DOHH2 (cell line): ENCODE measurements at regions not wholly inside any gene's neighbourhood (a gene's known extent, or its start where the extent isn't known, plus 50 kb on each side); places are given as distances from the start of the nearest gene placed in this dataset.

Source experiments
- H3F3A ChIP-seq: fragments of 200-600 bp; sonication (generic), shearing (Covaris generic); 2 replicates; pipeline ENCODE4 v1.6.0; 2016; ENCODE audit warnings: antibody characterized with exemption, mild to moderate bottlenecking; ENCODE audit not compliant: control insufficient read depth, insufficient read depth
- H3K27ac ChIP-seq: fragments of 200-600 bp; sonication (generic); 2 replicates; pipeline ENCODE4 v1.5.1; 2014; ENCODE audit warnings: low read depth, mild to moderate bottlenecking, low read length, moderate library complexity
- H3K27me3 ChIP-seq: fragments of 200-600 bp; sonication (generic); 2 replicates; pipeline ENCODE4 v1.6.1; 2014; ENCODE audit warnings: mild to moderate bottlenecking, low read length, mixed read lengths; ENCODE audit not compliant: control insufficient read depth
- H3K36me3 ChIP-seq: fragments of 200-600 bp; sonication (generic); 2 replicates; pipeline ENCODE4 v1.6.1; 2014; ENCODE audit warnings: mild to moderate bottlenecking, low read length, moderate library complexity, mixed read lengths; ENCODE audit not compliant: control insufficient read depth
- H3K4me1 ChIP-seq: fragments of 200-600 bp; sonication (generic); 2 replicates; pipeline ENCODE4 v1.6.1; 2014; ENCODE audit warnings: mild to moderate bottlenecking, low read length, mixed read lengths; ENCODE audit not compliant: control insufficient read depth
- H3K4me2 ChIP-seq: fragments of 200-600 bp; sonication (generic); 2 replicates; pipeline ENCODE4 v1.6.0; 2014; ENCODE audit warnings: mild to moderate bottlenecking, low read length, moderate library complexity
- H3K4me3 ChIP-seq: fragments of 200-600 bp; sonication (generic); 2 replicates; pipeline ENCODE4 v1.5.1; 2014; ENCODE audit warnings: mild to moderate bottlenecking, low read length, mixed read lengths
- H3K79me2 ChIP-seq: fragments of 200-600 bp; sonication (generic); 2 replicates; pipeline ENCODE4 v1.6.1; 2014; ENCODE audit warnings: mild to moderate bottlenecking, low read length, mixed read lengths; ENCODE audit not compliant: control insufficient read depth
- H3K9me2 ChIP-seq: fragments of 200-600 bp; sonication (generic); replicated peaks from 2 replicates; pipeline ENCODE4 v1.6.1; 2014; ENCODE audit warnings: mild to moderate bottlenecking, low read length, mixed read lengths; ENCODE audit not compliant: control insufficient read depth
- H3K9me3 ChIP-seq: fragments of 200-600 bp; sonication (generic); 2 replicates; pipeline ENCODE4 v1.6.1; 2014; ENCODE audit warnings: antibody characterized with exemption, low read length, mixed read lengths; ENCODE audit not compliant: control insufficient read depth, insufficient read depth
- H4K20me1 ChIP-seq: fragments of 200-600 bp; sonication (generic); 2 replicates; pipeline ENCODE4 v1.6.0; 2014; ENCODE audit warnings: low read depth, mild to moderate bottlenecking, antibody characterized with exemption, low read length, moderate library complexity; ENCODE audit not compliant: control insufficient read depth, insufficient read depth
- EZH2phosphoT487 ChIP-seq: fragments of 200-600 bp; sonication (generic); IDR thresholded peaks from 2 replicates; pipeline ENCODE4 v1.6.1; 2017; ENCODE audit warnings: borderline replicate concordance, mild to moderate bottlenecking, antibody characterized with exemption, low read length, moderate library complexity, mixed read lengths
- TF ChIP-seq, protein P1 (sequence below): fragments of 200-600 bp; sonication (generic); IDR thresholded peaks from one replicate; pipeline ENCODE4 v1.5.1; 2014; ENCODE audit warnings: antibody characterized with exemption, mild to moderate bottlenecking, low read depth, low read length; ENCODE audit not compliant: poor library complexity, severe bottlenecking

DNA sequence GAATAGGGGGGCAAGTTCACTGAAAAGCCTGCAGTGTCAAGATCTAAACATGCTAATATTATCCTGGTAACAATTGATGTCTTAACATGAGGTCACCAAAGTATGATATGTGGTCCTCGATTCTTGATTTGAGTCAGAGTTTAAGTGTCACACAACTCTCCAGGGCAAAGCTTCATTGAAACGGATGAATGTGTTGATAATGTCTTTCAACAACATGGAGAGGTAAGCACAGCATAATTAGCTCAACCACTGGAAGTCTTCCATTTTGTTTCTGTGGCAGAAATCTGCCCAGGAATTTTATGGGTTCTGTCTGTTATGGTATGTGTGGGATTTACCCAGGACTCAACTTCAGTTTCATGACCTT is 591.5 kb downstream of the ZNF385D start:
- Histone ChIP-seq H3K4me3 (no peak overlapping the region), H3K36me3 (no peaks in the 10 kb centered on the region), H4K20me1 (no peaks in the 10 kb centered on the region), H3K27me3 (no peaks in the 10 kb centered on the region), H3K79me2 (no peaks in the 10 kb centered on the region), H3K4me1 (no peaks in the 10 kb centered on the region), H3F3A (no peaks in the 10 kb centered on the region), H3K4me2 (no peak overlapping the region), H3K27ac (no peak overlapping the region), H3K9me3 (no peaks in the 10 kb centered on the region), H3K9me2 (no peaks in the 10 kb centered on the region)
- TF ChIP-seq, protein P1, sequence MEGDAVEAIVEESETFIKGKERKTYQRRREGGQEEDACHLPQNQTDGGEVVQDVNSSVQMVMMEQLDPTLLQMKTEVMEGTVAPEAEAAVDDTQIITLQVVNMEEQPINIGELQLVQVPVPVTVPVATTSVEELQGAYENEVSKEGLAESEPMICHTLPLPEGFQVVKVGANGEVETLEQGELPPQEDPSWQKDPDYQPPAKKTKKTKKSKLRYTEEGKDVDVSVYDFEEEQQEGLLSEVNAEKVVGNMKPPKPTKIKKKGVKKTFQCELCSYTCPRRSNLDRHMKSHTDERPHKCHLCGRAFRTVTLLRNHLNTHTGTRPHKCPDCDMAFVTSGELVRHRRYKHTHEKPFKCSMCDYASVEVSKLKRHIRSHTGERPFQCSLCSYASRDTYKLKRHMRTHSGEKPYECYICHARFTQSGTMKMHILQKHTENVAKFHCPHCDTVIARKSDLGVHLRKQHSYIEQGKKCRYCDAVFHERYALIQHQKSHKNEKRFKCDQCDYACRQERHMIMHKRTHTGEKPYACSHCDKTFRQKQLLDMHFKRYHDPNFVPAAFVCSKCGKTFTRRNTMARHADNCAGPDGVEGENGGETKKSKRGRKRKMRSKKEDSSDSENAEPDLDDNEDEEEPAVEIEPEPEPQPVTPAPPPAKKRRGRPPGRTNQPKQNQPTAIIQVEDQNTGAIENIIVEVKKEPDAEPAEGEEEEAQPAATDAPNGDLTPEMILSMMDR = no peak
- no peak for TF ChIP-seq EZH2phosphoT487

DNA sequence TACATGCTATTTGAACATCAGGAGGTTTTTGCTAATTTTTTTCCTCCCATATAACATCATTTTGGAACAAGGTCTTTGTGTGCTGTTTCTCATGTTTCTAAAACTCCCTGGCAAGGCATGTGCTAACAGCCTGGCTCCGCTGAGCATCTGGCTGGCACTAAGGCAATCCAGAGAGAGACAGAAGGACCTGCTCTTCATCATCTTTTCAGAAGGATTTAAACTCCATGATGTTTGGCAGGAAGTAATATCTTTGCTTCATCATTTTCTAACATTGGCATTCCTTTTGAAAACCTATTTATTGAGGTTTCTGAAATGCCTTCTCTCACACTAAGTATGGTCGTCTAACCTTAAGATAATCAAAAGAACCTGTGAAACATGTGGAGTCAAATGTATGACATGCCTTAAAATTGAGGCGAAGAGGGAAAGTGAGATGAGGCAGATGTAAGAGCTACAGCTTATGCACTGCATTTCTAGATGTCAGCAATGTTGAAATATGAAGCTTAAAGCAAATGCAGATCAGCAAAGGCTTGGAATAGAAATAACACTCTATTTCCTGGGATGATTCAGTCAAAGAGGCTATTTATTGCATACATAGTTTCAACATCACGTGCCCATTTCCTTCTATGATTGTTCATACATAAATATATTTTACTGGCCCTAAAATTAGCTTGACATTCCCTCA is 592.0 kb downstream of the ZNF385D start:
- H3K9me2 ChIP-seq = no peaks in the 10 kb centered on the region
- H4K20me1 ChIP-seq = no peaks in the 10 kb centered on the region
- H3F3A ChIP-seq = no peaks in the 10 kb centered on the region
- H3K4me3 ChIP-seq = no peak overlapping the region
- H3K79me2 ChIP-seq = no peaks in the 10 kb centered on the region
- no peak overlapping the region for H3K27ac ChIP-seq
- H3K4me1 ChIP-seq = no peaks in the 10 kb centered on the region
- H3K27me3 ChIP-seq = no peaks in the 10 kb centered on the region
- H3K4me2 ChIP-seq = no peak overlapping the region
- no peak for TF ChIP-seq EZH2phosphoT487
- no peaks in the 10 kb centered on the region for H3K36me3 ChIP-seq
- H3K9me3 ChIP-seq = no peaks in the 10 kb centered on the region

DNA sequence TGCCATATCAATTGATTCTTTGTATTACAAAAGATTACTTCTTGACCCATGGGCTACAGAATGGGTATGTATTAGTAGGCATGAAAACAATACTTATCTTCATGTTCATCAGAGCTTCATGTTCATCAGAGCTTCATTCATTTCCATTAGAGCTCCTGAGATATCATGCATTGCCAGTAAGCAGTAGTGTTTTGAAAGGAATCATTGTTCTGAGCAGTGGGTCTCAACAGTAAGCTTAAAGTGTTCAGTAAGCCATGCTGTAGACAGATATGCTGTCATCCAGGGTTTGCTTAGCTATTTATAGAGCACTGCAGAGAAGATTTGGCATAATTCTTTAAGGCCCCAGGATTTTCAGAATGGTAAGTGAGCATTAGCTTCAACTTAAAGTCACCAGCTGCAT is 596.1 kb downstream of the ZNF385D start:
- Histone ChIP-seq H3K36me3 (no peaks in the 10 kb centered on the region), H3K4me2 (no peak overlapping the region), H3K27me3 (no peaks in the 10 kb centered on the region), H4K20me1 (no peaks in the 10 kb centered on the region), H3K4me3 (no peak overlapping the region), H3K4me1 (no peaks in the 10 kb centered on the region), H3K27ac (no peak overlapping the region), H3K79me2 (no peaks in the 10 kb centered on the region), H3K9me2 (no peaks in the 10 kb centered on the region), H3K9me3 (no peaks in the 10 kb centered on the region), H3F3A (no peaks in the 10 kb centered on the region)
- TF ChIP-seq, protein P1 = no peak

- H4K20me1 ChIP-seq = no peaks in the 10 kb centered on the region
- H3K36me3 ChIP-seq = no peaks in the 10 kb centered on the region
- no peaks in the 10 kb centered on the region for H3F3A ChIP-seq
- no peaks in the 10 kb centered on the region for H3K79me2 ChIP-seq
- no peak overlapping the region for H3K27ac ChIP-seq
- no peaks in the 10 kb centered on the region for H3K27me3 ChIP-seq
- H3K4me1 ChIP-seq = no peaks in the 10 kb centered on the region
- H3K9me3 ChIP-seq = no peaks in the 10 kb centered on the region
- no peaks in the 10 kb centered on the region for H3K9me2 ChIP-seq
- H3K4me2 ChIP-seq = no peak overlapping the region
- no peak overlapping the region for H3K4me3 ChIP-seq
- no peak for TF ChIP-seq EZH2phosphoT487
- TF ChIP-seq, protein P1 = no peak
Measured at GRCh38 chr3:21152555-21152954, 598.5 kb downstream of the ZNF385D start.
